ENCODE measurements at regions not wholly inside any gene's neighbourhood (a gene's known extent, or its start where the extent isn't known, plus 50 kb on each side); places are given as distances from the start of the nearest gene placed in this dataset.
"Not testable (repeated sequence)": the region's sequence is repeated elsewhere in the genome, so short reads cannot be mapped to it uniquely, and the experiment has no call there.

GRCh38 chr3:164060923-164061322 lies 1017.4 kb downstream of the SI start:
- DNase-seq = no peak

DNA sequence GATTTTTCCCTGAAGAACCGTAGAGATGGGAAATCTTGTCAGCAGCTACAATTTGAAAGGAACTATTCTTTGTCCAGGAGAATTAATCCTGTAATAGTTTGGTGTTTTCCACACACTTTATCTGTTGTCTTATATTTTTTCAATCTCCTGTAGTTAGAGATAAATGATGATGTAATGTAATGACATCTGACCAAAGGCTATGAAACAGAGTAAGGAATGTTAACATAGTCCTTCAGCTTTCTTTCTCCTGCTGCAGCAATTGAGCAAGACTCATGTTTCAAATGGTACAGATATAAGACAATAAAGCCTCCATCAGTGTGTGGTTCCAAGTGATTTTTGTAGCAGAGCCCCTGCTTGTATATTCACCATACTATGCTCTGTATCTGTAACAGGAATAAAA lies 1028.4 kb downstream of the SI start:
- DNase-seq = no peak

DNA sequence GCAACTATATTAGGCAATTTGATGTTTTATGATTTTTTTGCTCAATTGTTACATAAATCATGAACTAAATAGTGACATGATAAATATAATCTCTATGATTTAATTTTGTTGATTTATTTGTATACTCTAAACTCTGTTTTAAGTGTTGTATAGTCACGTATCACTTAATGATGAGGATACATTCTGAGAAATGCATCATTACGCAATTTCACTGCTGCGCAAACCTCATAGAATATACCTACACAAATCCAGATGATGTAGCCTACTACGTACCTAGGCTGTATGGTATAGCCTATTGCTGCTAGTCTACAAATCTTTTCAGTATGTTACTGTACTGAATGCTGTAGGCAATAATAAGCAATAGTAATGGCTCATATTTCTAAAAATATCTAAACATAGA lies 1029.8 kb downstream of the SI start:
- no peak for DNase-seq

DNA sequence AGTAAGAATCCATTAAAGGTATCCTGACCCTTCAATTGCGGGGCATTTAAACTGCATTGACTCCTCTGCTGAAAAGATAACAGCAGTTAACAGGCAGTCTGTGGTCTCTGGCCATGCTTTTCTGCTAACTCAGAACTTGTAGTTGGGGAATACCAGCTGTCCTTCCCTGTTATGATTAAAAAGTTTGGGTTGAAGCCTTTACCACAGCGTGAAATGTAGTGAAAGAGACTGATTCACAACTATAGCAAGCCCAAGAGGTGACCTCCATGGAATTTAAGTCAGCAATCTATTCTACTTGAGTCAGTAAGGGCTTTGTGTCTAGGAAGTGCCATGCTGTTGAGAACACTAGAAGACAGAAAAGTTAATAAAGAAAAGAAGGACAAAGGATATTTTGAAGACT lies 1037.3 kb downstream of the SI start:
- no peak for DNase-seq

DNA sequence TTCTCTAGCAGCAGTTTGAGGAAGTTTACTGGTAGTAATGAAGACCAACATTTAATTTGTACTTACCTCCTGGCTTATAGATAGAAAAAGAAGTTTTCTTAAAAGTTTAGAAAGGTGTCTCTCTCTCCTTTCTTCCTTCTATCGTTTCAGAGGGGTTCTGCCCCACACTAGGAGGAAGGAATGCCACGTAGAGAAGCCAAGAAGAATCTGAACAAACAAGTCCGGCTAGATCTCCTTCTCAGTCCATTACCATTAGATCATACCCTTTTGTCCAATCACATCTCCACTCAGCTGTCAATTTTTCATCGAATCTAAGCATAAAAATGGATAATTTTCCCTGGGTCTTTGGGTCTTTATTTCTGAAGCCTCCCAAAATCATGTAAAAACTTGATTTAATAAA lies 1048.1 kb downstream of the SI start:
- no peak for DNase-seq

GRCh38 chr3:164024786-164025185 lies 1053.5 kb downstream of the SI start:
- DNase-seq = no peak

DNA sequence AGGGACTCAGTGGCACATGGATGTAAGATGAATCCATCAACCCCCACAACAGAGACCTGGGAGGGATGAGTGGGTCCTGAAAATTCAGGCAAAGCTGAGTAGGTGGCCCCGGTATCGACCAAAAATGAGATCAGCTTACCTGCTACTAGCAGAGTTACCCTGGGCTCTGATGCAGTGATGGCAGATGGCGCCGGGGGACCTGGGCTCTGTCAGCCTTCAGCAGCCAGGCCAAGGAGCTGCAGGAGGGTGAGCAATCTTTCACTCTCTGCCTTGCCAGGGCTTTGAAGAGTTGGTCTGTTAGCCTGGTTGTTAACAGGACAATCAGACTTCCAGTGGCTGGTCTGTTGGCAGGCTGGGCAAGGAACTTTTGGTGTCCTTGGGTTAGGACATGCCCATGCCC lies 1054.8 kb downstream of the SI start:
- DNase-seq = no peak

DNA sequence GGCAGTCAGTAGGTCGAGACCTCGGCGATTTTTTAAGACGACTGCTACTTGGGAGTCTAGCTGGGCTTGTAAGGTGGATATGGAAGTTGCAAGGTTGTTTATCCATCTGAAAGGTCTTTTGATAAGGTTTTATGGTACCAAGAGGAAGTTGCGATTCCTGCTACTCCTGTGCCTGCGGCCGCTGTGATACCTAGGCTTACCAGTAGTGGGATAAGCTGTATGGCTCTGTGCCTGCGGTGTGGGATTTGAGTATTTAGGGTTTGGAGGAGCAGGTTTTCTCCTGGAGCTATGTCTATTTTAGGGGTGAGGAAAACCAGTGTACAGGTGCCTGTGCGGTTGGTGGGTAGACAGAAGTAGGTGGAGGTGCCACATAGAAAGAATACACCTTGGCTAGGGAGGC lies 1059.8 kb downstream of the SI start:
- no peak for DNase-seq

GRCh38 chr3:164007765-164008164 lies 1070.5 kb downstream of the SI start:
- no peak for DNase-seq

- DNase-seq = peak; percentile 2
These were observed 1074.1 kb downstream of the SI start for GRCh38 chr3:164004205-164004604.

GRCh38 chr3:164003016-164003415 lies 1075.3 kb downstream of the SI start:
- not testable (repeated sequence) for DNase-seq

DNA sequence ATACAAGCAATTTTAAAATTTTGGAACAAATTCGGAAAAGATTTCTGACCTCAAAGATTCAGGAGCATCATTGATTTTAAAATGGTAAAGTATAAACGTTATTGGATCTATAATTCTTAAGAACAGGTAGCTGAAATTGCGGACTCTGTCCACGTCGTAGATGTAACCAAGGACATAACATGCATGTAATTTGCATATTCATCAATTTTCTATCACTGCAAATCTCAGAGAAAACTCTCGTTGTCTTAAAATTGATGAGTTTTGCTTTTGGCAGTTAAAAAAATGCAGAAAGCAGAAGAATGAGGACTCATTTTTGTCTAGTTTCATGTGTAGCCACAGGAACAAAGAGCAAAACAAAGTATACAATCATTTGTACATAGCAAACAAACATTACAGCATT lies 1094.4 kb downstream of the SI start:
- no peak for DNase-seq

GRCh38 chr3:163971861-163972260 lies 1106.4 kb downstream of the SI start:
- DNase-seq = no peak

GRCh38 chr3:163957072-163957471 lies 1121.2 kb downstream of the SI start:
- no peak for DNase-seq

DNA sequence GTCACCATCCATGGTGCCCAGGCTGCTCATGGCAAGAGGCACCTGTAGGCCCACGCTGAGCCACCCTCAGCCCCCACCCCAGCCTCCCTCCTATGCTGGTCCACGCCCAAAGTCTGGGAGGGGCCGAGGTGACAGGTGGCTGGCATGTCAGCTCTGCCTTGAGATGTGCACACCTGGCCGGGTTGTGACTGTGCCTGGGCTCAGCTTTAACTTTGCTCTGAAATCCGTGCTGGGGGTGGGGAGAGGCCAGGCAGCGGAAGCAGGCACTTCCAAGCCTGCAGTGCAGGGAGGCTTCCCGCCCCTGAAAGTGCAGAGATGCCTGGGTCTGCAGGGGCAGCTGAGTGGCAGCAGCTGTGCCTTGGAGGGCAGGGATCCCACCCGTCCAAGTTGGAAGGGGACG lies 1124.8 kb downstream of the SI start:
- DNase-seq = no peak

GRCh38 chr3:163952499-163952898 lies 1125.8 kb downstream of the SI start:
- DNase-seq = no peak

DNA sequence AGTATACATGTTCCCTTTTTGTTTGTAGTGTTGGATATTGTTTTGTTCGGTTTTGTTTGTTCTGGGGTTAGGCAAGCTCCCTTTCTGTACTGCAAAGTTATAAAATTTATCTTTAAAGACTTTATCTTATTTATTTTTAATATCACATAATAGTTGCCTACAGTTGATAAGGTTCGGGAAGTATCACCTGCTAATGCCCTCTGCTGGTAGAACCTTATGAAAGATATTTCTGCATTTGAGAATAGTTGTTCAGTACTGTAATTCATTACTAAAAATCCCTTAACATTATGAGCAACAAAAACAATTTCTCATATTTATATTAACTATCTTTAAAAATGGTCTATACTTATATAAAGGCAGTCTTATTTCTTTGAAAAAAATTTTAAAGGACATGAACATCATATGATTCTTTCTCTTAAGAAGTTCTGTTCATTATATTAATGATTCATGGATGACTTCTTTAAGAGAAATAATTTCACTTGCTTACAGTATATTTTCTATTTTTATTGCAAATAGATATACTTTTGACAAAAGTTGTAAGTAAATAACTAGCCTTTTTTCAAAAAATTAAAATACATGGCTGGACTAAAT lies 1126.8 kb downstream of the SI start:
- peak; percentile 24 for DNase-seq

- DNase-seq = no peak
These were observed 1131.5 kb downstream of the SI start for GRCh38 chr3:163946785-163947184.

DNA sequence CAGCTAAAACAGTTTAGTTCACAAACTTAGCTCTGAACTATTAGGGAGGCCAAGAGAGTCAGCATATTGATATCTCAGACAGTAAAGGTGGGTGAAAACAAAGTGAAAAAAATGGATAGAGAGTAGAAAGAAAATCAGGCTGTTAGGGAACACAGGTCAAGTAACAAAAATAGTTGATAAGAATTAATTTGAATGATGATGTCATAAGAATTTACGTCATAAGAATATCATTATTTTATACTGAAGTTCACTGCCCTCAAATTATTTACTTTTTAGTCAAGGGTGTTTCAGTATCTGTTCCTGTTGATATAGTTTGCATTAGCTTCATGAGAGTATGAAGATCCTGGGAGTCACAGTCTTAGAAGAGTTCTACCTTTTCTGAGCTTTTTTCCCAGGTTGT lies 1134.6 kb downstream of the SI start:
- no peak for DNase-seq

GRCh38 chr3:163939926-163940325 lies 1138.4 kb downstream of the SI start:
- DNase-seq = no peak

GRCh38 chr3:163936543-163936942 lies 1141.8 kb downstream of the SI start:
- no peak for DNase-seq

DNA sequence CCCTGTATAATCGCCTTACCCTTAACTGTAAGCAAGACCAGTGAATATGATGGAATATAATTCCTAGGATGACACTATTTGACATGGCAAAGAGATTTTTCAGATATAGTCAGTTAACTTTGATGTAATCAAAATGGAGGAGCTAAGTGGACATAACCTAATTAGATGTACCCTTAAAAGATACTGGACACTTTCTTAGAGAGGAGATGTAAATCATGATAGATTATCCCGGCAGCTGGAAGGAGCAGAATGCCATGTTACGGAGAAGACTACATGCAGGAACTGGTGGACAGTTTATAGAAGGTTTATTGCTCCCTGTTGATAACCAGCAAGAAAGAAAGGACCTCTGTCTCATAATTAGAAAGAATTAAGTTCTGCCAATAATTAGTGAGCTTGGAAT lies 1142.9 kb downstream of the SI start:
- no peak for DNase-seq

DNA sequence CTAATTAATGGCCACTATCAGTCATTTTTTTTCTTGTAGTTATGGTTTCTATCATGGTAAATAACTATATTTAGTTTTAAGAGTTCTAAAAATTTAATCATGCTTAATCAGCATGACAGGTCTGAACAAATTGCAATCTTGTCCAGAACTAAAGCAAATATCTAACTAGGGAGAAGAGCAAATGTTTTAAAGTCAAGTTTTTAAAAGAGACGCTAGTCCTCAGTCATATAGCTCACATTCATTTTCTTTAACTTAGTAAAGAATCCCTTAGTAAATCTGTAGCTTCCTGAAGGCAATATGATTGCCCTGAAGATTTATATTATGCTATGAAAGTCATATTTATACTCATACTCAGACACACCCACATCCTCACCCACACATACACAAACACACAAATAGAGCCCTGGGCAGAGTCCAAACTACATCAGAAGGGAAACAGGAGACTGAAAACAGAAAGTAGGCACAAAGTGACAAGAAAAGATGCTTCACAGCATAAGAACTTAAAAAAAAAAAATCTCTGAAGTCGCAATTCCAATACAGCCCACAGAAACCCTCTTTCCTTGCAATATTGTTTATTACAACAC lies 1149.1 kb downstream of the SI start:
- no peak for DNase-seq

GRCh38 chr3:163927521-163927920 lies 1150.8 kb downstream of the SI start:
- DNase-seq = no peak

DNA sequence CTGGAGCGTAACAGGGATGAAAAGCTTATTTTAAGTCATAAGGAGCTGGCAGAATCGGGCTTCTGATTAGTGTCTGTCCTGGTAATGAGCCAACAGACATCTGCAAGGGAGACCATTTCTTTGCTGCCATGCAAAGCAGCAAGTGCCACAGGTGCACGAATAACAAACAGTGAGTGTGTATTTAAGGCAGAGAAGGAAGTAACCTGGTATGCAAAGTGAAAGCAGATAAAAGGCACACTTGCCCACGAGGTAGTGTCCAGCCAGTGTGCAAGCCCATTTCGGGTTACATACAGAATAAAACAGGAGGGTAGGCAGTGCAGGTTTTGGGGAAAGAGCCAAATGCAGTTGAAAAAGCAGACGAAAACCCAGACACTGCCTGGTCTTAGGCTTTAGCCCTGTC lies 1153.7 kb downstream of the SI start:
- no peak for DNase-seq

All from hematopoietic multipotent progenitor cell treated with erythropoietin and hydrocortisone succinate and interleukin-3 and kit ligand, for 4 days (in vitro differentiated cells).